ENCODE measurements at regions not wholly inside any gene's neighbourhood (a gene's known extent, or its start where the extent isn't known, plus 50 kb on each side); places are given as distances from the start of the nearest gene placed in this dataset.

DNA sequence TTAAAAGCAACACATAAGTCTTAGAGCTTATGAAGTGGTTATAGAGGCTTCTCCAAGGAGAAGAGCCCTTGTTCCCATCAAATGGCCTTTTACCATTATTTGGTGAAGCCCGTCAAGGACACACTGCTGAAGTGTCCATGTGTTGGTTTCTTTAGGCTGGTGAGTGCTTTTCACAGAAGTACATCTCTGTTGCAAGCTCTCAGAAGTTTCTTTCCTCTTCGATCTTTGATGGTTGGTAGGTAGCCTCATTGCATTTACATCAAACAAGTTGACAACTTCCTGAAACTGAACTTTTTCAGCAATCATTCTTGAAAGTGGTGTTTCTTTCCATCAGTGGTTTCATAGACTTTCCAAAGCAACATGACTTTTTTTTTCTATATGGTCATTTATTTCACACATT, 465.6 kb downstream of the HDGFL1 start:
- DNase-seq: no peak

DNA sequence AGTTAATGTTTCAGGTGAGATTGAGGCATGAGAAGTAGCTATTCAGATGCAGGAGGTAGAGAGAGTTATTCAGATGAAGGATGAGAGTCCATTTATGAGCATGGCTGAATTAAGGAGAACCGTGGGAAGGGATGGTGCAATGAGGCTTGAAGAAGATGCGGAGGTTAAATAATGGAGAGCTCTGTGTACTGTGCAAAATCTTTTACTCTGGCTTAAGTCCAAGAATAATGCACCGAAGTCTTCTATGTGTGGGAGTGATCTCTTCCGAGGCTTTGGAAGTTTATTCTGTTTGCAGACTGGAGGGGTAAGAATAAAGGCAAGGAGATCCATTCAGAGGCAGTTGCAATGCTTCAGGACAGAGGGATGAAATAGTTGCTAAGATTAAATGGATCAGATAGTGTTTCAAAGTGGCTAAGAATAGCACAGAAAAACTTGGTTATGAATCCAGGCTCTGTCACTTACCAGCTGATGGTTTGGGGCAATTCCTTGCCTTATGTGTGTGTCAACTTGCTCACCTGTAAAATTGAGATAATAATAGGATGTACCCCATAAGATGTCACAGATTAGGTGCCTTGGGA, 467.1 kb downstream of the HDGFL1 start:
- DNase-seq: no peak

- DNase-seq: no peak
These were observed 471.5 kb downstream of the HDGFL1 start for GRCh38 chr6:23040899-23041298.

DNA sequence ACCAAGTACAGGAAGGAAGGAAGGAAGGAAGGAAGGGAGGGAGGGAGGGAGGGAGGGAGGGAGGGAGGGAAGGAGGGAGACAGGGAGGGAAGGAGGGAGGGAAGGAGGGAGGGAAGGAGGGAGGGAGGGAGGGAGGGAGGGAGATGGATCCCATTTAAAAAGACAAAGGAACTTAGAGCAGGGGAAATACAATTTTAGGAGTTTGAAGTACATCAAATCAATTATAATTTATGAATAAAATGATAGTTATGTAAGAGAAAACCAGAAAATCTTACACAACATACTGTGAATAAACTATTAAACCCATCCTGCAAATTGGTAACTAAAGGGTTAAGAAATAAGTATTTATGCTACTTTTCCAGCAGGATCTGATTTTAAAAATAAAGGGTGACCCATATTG, 475.9 kb downstream of the HDGFL1 start:
- DNase-seq: no peak

DNA sequence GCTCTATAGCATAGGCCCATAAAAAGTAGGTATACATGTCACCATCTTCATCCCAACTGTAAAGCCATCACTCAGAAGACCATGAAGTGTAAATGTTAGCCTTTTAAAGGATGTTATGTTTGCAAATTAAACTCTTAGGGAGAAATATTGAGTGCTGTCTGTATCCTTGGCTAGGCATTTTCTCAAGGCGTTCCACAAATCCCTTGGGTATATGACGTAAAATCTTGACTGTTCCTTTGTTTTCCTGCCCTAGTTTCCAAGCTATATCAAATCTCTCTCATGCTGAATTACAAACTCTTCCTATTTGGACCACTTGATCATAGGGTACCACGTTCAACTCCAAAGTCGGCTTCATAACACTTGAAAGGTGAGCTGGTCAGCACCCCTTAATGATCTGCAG, 486.2 kb downstream of the HDGFL1 start:
- no peak for DNase-seq

DNA sequence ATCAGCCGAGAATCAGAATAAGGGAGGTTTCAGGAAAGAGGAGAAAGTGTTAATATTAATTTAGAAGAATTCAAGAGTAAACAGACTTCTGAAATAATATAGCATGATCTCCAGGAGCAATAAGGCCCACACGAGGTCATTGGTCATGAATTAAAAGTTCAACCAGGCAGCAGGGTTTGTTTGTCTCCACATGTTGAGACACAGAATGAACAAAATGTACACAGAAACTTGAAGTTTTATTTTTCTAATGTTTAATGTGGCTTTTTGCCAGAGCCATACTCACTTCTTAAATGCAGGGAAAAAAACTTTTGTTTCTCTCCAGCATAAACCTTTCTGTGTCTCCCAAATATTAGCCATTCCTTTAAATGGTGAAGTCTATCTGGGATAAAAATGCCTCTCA, 504.5 kb downstream of the HDGFL1 start:
- DNase-seq: no peak

DNA sequence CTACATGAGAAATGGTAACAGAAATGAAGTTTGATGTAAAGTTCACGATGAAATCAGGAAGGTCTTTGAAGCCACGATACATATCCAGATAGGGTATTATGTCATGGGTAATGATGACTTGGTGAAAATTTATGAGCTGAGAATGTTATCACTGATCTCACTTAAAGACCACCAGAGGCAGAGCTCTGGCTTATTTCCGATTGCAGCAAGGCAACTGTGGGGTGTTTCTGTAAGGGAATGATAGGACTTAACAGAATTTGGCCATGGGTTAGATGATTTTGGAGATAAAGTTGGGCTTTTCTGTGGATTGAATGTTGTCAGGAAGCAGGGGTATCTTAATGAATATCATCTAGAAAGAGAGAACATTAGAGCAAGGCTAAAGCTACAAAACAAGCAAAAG, 508.4 kb downstream of the HDGFL1 start:
- no peak for DNase-seq

DNA sequence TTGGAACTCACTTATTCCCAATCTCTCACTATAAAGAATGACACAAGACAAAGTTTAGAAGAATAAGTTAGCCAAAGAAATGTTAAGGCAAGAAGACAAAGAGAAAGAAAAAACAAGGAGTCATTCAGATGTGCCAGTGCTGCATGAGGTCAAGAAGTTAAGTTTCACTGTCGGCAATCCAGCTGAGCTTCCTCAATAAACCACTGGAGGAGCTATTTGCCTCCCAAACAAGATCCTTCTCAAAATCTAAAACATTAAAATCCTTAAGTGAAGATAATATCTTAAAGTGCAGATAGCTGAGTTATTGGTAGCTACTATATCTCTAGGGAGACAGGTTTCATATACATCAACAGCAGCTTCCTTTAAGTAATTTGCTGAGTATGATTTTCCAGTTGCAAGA, 512.3 kb downstream of the HDGFL1 start:
- no peak for DNase-seq

DNA sequence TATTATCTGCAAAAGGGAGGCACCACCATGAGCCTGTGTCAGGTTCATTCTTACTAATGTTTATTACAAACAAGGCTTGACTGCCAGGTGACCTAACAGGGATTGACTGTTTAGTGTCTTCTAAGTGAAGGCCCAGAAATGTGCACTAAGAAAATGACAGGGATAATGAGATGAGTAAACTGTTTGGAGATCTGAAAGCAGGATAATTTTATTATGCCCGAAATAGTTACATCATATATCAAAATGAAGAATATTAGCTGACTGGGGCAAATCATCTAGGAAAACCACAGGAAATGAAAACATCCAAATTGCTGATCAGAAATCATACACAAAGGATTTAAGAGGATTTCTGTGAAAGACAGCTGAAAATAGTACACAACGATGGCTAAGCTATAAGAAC, 516.7 kb downstream of the HDGFL1 start:
- no peak for DNase-seq

DNA sequence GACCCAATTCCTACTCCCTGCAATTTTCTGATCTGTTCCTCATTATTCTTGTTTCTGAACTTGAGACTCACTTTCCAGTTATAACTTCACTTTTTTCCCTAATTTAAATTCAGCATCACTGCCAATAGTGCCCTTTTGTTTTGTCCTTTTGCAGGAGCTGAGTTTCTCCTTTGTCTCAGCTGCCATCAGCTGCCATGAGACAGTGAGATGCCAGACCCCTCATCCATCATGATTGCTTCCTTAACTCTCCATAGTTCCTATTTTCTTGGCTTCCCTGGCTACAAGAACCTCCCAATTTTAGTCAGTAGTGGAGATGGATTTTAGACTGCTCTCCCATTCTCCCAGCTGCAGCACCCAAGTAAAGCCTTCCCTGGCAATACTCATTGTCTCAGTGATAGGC, 518.1 kb downstream of the HDGFL1 start:
- DNase-seq: no peak

DNA sequence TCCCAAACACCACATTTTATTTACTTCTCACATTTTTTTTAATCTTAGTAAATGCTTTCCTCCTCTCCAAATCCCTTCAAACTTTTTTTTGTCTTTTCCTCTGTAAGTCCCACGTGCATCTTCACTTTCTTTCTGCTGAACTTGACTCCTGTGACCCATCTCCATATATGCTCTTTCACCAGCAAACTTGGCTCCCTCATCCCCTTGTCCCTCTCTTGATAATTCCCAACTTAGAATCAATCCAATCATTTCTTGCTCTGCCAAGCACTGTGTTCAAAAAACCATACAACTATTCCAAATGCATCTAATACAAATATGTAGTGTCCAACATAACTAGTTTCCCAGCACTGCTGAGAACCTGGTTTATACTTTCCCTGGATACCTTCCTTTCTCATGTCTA, 519.4 kb downstream of the HDGFL1 start:
- DNase-seq: no peak

- no peak for DNase-seq
These were observed 520.6 kb downstream of the HDGFL1 start for GRCh38 chr6:23089981-23090380.

DNA sequence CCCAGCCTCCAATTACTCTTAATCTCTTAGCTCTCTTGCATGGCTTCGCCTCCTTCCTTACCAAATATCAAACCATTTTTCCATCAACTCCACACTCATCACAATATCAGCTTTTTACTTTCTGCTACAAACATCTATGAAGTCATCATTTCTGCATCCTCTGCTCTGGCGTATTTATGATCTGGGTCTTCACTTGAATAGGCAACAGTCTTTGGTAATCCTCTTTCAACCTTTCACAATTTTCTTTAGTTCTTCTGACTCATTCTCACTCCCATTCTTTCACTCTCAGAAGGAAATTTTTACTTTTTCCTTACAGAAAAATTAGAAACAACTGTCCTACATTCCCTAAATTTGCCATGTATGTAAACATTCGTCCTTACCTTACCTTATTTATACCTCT, 522.4 kb downstream of the HDGFL1 start:
- no peak for DNase-seq

- DNase-seq: no peak
These were observed 527.5 kb downstream of the HDGFL1 start for GRCh38 chr6:23096876-23097275.

DNA sequence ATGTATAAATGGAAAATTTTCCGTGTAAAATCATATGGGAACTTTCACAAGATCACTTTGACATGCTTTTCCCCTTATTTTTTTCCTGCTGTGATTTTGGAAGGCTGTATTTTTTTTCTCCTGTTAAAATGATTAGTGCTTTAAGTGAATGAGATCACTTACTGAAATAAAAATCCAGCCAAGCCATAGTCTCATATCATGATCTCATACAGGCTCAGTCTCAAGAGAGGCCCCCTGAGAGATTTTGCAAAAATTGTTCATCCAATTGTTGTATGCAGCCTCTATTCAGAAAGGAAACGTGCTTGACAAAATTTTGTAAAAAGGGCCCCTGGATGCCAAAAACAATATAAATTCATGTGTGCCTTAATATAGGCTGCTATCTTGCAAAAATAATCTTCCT, 528.2 kb downstream of the HDGFL1 start:
- DNase-seq: no peak

DNA sequence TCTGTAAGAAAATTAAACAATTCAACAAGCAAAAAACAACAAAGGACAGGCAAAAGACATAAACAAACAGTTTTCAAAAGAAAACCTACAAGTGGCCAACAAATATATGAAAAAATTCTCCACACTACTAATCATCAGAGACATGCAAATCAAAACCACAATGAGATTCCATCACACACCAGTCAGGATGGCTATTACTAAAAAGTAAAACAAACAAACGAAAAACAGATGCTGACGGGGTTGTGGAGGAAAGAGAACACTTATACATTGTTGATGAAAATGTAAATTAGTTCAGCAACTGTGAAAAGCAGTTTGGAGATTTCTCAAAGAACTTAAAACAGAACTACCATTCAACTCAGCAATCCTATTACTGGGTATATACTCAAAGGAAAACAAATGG, 537.6 kb downstream of the HDGFL1 start:
- DNase-seq: peak; percentile 86

DNA sequence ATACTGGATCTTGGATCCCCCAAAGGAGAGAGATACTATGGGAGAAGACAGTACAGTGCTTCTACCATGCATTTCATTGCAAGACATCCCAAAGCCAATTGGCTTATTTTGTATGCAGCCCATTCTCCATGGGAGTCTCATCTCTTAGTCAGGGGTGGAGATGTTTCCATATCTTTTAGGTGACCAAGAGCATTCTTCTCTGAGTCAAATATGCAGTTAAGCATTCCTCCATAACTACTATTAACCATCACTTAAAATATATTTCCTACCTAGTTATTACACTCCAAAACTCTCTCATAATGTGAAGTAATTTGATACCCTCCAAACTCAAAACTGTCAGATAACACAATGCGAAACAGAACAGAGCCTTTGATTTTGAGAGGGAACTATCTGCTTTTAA, 542.6 kb downstream of the HDGFL1 start:
- peak; percentile 89 for DNase-seq

DNA sequence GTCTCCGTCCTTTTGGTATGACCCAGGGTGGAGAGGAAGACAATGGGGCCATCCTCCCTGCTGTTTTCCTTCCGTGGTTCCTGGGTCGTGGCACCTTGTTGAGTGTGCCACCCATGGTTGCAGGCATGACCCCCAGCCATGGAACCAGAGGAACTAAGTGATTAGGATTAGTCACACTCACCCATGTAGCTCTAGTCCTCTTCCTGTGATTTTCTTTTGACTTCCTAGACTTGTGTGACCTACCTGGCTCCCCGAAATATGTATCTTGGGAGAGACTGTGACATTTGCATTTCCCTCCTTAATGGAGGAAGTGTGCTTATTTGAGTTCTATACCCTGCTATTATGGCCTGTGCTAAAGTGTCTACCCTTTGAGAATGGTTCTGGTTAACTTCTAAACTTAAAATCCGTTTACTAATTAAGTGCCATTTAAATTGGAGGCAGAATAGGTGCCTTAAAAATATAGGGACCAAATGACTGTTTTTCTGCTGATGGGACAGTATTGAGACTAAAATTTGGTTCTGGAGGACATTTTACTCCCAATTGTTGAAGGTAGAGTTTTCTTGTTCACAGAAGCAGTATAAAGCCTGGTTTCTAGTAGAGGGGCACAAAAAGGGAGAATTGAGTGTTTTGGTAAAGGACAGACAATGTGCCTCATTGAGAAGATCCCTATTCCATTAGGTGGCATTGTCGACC, 545.6 kb downstream of the HDGFL1 start:
- no peak for DNase-seq

DNA sequence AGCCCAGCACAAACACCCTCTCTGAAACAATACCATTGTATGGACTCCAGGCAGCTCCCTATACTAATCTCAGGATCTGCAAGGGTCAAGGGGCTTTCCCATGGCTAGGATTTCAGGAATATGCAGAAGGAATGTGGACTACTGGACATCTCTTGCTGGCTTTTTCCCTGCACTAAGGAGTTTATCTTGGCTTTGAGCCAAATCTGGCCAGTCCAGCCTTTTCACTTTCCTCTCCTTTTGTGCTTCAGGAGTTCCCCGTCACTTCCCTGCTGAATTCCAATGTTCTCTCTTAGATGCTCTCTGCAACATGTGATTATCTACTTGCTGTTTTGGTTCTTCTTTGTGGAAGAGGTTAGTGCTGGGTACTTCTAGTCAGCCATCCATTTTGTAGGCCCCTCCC, 568.2 kb downstream of the HDGFL1 start:
- peak; percentile 12 for DNase-seq

- peak; percentile 26 for DNase-seq
These were observed 571.5 kb downstream of the HDGFL1 start for GRCh38 chr6:23140871-23141270.

DNA sequence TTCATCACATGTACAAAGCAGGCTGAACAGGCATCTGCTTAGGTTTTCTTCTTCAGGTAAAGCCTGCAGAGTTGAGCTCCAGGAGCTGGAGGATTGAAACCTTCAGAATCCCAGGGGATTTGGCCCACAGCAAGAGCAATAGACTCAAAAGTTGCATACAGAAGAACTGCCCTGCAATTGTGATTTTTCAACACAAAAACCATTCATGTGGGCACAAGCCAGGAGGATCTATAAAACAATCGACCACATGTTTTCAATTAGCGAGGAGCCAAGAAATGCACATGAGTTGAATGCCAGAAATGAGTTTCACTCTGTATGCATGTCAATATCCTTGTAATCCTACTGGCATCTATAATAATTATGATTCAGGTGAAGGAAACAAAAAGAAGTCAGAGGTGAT, 576.4 kb downstream of the HDGFL1 start:
- DNase-seq: peak; percentile 19

GRCh38 chr6:23154159-23154558, 584.8 kb downstream of the HDGFL1 start:
- DNase-seq: no peak

DNA sequence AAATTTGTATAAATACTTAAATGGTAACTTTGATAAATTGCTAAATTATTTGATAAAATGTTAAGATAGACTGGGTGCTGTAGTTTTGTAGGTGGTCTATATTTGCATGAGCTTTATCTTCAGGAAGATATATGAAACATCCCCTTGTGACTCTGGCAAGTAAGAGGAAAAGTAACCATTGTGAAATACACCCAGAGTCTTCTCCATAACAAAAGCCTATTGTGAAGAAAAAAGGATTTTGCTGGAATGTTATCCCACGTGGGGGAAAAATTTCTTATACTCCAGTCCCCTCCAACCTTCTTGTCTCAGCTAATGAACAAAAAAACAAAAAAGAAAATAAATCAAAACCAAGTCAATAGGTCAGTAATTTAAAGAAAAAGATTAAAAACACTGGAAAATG, 600.7 kb downstream of the HDGFL1 start:
- no peak for DNase-seq

- DNase-seq: peak; percentile 27
These were observed 603.9 kb downstream of the HDGFL1 start for GRCh38 chr6:23173234-23173633.

DNA sequence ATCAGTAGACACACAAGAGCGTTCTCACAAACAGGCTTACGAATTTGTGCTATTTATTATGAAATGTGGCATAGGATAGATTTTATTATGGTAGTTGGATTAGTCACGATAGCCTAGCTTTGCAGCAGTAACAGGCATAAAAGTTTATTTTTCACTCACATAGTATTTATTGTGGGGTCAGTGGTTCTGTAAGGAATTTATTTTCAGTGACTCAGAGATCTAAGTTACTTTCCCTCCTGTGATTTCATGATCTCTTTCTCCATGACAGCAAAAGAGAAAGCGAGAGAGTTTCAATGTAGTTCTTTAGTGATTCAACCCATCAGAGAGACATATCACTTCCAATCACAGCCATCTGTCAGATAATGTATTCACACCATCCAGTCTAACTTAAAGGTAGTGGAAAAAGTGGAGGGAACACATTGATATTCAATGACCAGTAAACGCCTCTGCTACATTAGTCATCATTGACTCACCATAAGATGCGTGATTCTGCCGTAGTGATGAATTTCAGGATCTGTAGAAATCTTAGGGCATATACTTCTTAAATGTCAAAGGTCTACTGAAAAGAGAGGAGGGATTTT, 605.5 kb downstream of the HDGFL1 start:
- DNase-seq: peak; percentile 91
